Stomach (tissue), 8 donors: ENCODE measurements at regions not wholly inside any gene's neighbourhood (a gene's known extent, or its start where the extent isn't known, plus 50 kb on each side); places are given as distances from the start of the nearest gene placed in this dataset.

ENCODE experiments used
- DNase-seq, 2 donors: peaks; one replicate each; pipeline versions ENCODE4 v3.0.0 to v3.0.0-alpha.2; 2013 to 2019
- H3K27ac ChIP-seq, 5 donors: fragments of 200-600 bp in 4 of 5; sonication (generic) in 4 of 5; one replicate each; pipeline ENCODE4 v1.5.1; 2013 to 2019; ENCODE audit warnings: mild to moderate bottlenecking in 1 of 5, moderate library complexity in 1 of 5
- H3K27me3 ChIP-seq, 3 donors: fragments of 200-600 bp; sonication (generic); one replicate each; pipeline ENCODE4 v1.5.1; 2017 to 2019; ENCODE audit warnings: mixed run types in 1 of 3
- H3K36me3 ChIP-seq, 4 donors: fragments of 200-600 bp; sonication (generic); 1 replicate in 3 of 4; 2 replicates in 1 of 4; pipeline ENCODE4 v1.5.1; 2016 to 2019
- H3K4me1 ChIP-seq, 4 donors: fragments of 200-600 bp; sonication (generic); one replicate each; pipeline ENCODE4 v1.5.1; 2016 to 2019
- H3K4me3 ChIP-seq, 4 donors: fragments of 200-600 bp; sonication (generic) in 3 of 4; one replicate each; pipeline ENCODE4 v1.5.1; 2016 to 2019; ENCODE audit warnings: mild to moderate bottlenecking in 1 of 4
- H3K9me3 ChIP-seq, 4 donors: fragments of 200-600 bp; sonication (generic); one replicate each; pipeline ENCODE4 v1.5.1; 2016 to 2019
- CTCF ChIP-seq, 7 experiments: fragments of 450-650 bp in 4 of 7; fragments of 200-600 bp in 3 of 7; sonication (generic) in 3 of 7; IDR thresholded peaks; one replicate each; pipeline ENCODE4 v1.5.1; 2016 to 2019; ENCODE audit warnings: antibody characterized with exemption in 7 of 7, control low read depth in 2 of 7, mild to moderate bottlenecking in 1 of 7
- EP300 ChIP-seq: sonication (generic); formaldehyde crosslinking; IDR thresholded peaks from one replicate; pipeline ENCODE4 v1.6.1; 2017; ENCODE audit warnings: antibody characterized with exemption
- POLR2A ChIP-seq, 4 donors: fragments of 450-650 bp; IDR thresholded peaks; one replicate each; pipeline ENCODE4 v1.6.1; 2016; ENCODE audit warnings: antibody characterized with exemption in 4 of 4, control low read depth in 2 of 4, mild to moderate bottlenecking in 1 of 4, moderate library complexity in 1 of 4
- POLR2AphosphoS5 ChIP-seq, 3 donors: sonication (generic); formaldehyde crosslinking; IDR thresholded peaks; one replicate each; pipeline ENCODE4 v1.6.1; 2016; ENCODE audit warnings: antibody characterized with exemption in 3 of 3
- WGBS, 5 donors: extraction: QIAGEN DNeasy Blood & Tissue Kit in 3 of 5; methylation state at CpG; one replicate each; pipeline versions ENCODE4 v1.1.5 to v1.1.7; 2013 to 2018; 5-methylcytosine and 5-hydroxymethylcytosine counted together
- intact Hi-C: fragments of 100-400 bp; cut with DNase I; formaldehyde crosslinking; loops from one replicate; pipeline ENCODE4 v1.15.1; 2023; ENCODE audit warnings: low total_unique reads
- donor health status: healthy with polysubstance abuse.
- donor health status: Bipolar disorder and iron deficiency.
- donor health status: healthy.

DNA sequence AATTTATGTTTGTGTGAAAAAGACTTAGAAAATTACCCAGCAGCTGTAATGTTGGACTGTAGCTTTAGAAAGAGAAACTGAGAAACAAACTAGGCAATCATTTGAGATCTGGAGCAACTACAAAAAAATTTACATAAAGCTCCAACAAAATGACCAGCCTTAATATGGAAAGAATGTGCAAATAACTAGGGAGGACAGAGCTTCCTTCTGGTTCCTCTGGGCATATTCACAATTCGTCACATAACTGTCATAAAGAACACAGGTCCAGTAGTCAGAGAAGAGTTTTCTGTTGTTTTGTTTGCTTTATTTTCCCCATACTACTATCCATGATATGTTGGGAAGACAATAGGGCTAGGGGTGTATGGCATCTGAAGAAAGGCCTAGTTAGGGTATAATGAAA is 416.8 kb upstream of the DSEL start:
- 76 to 89% (median 83%) methylated on average over 1 of the region's 1 CpG for WGBS, 5 donors
- H3K27me3 ChIP-seq, result no peaks in the 10 kb centered on the region
- DNase-seq, result no peak
- H3K9me3 ChIP-seq, result no peaks in the 10 kb centered on the region
- no peak overlapping the region for H3K27ac ChIP-seq
- H3K4me1 ChIP-seq, result no peaks in the 10 kb centered on the region
- intact Hi-C loops, result no loop called here
- TF ChIP-seq CTCF (IDR thresholded peaks at IDR 0.05) (no peak), POLR2AphosphoS5 (IDR thresholded peaks at IDR 0.05) (no peak)
- no peak overlapping the region for H3K4me3 ChIP-seq
- H3K36me3 ChIP-seq, result no peaks in the 10 kb centered on the region

- Histone ChIP-seq H3K4me3 (no peak overlapping the region), H3K4me1 (no peaks in the 10 kb centered on the region), H3K36me3 (no peaks in the 10 kb centered on the region), H3K27me3 (no peaks in the 10 kb centered on the region), H3K27ac (no peak overlapping the region), H3K9me3 (no peaks in the 10 kb centered on the region)
- DNase-seq, result no peak
- intact Hi-C loops, result no loop called here
- TF ChIP-seq POLR2A (IDR thresholded peaks at IDR 0.05), result no peak
- TF ChIP-seq POLR2AphosphoS5 (IDR thresholded peaks at IDR 0.05), result no peak
- TF ChIP-seq EP300, result no peak
- TF ChIP-seq CTCF (IDR thresholded peaks at IDR 0.05), result no peak
- 18 to 30% (median 28%) methylated on average over 2 of the region's 2 CpGs for WGBS, 5 donors
Measured at GRCh38 chr18:67932271-67932670, 415.8 kb upstream of the DSEL start.

GRCh38 chr18:67926929-67927864 is 410.7 kb upstream of the DSEL start:
- H3K27ac ChIP-seq, result no peak overlapping the region
- no peak for DNase-seq
- H3K4me1 ChIP-seq, result no peaks in the 10 kb centered on the region
- no peak overlapping the region for H3K4me3 ChIP-seq
- no peaks in the 10 kb centered on the region for H3K27me3 ChIP-seq
- WGBS, 5 donors, result 91 to 95% (median 92%) methylated on average over 4 of the region's 4 CpGs
- TF ChIP-seq POLR2AphosphoS5 (IDR thresholded peaks at IDR 0.05), result no peak
- no peak for TF ChIP-seq EP300
- TF ChIP-seq CTCF (IDR thresholded peaks at IDR 0.05), result no peak
- TF ChIP-seq POLR2A (IDR thresholded peaks at IDR 0.05), result no peak
- no peaks in the 10 kb centered on the region for H3K9me3 ChIP-seq
- intact Hi-C loops, result no loop called here
- no peaks in the 10 kb centered on the region for H3K36me3 ChIP-seq

DNA sequence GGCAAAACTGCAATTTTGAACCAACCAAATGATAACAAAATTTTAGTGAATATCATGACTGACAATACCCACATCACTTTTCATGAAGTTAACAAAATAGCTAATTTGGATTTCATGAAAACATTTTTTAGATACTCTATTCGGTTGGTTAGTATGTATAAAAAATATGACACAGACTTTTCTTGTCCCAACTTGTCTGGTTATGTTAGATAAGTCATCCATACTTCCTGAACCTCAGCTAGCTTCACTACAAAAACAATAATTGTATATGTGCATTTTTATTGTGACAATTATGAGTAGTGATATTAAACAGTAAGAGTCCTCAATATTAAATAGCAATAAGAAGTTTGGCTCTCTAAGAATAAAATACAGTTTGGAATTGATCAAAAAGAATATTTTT is 408.1 kb upstream of the DSEL start:
- no peak overlapping the region for H3K4me3 ChIP-seq
- no peaks in the 10 kb centered on the region for H3K4me1 ChIP-seq
- no peaks in the 10 kb centered on the region for H3K9me3 ChIP-seq
- no peak overlapping the region for H3K27ac ChIP-seq
- WGBS, 5 donors, result 65 to 76% (median 71%) methylated on average over 1 of the region's 1 CpG
- no peaks in the 10 kb centered on the region for H3K27me3 ChIP-seq
- DNase-seq, result no peak
- no peaks in the 10 kb centered on the region for H3K36me3 ChIP-seq
- no peak for TF ChIP-seq EP300
- no peak for TF ChIP-seq POLR2AphosphoS5 (IDR thresholded peaks at IDR 0.05)
- no peak for TF ChIP-seq POLR2A (IDR thresholded peaks at IDR 0.05)
- no peak for TF ChIP-seq CTCF (IDR thresholded peaks at IDR 0.05)
- intact Hi-C loops, result no loop called here
